OCI-LY7 (cell line): ENCODE measurements at regions not wholly inside any gene's neighbourhood (a gene's known extent, or its start where the extent isn't known, plus 50 kb on each side); places are given as distances from the start of the nearest gene placed in this dataset.

ENCODE experiments used
- BruUV-seq: library from RNA; stranded (reverse); fragments of 400-500 nt; replicated peaks from 2 replicates; lab custom pipeline; 2021; lab: Mats Ljungman, UMichigan
- CTCF ChIA-PET: fragments of 300-600 bp; sonication (Branson Sonifier 250); formaldehyde crosslinking; loops from one replicate; lab custom pipeline; 2022; ENCODE audit warnings: antibody characterized with exemption; ENCODE audit not compliant: unreplicated experiment; lab: Charles Lee
- POLR2A ChIA-PET: fragments of 300-600 bp; sonication (Branson Sonifier 250); formaldehyde crosslinking; loops from one replicate; lab custom pipeline; 2022; ENCODE audit warnings: antibody characterized with exemption; lab: Charles Lee
- DNase-seq: peaks from one replicate; pipeline ENCODE4 v3.0.0-alpha.2; 2015; ENCODE audit warnings: low spot score
- H2AFZ ChIP-seq: fragments of 200-600 bp; sonication (generic), shearing (Covaris generic); 2 replicates; pipeline ENCODE4 v1.6.1; 2014; ENCODE audit warnings: mild to moderate bottlenecking, antibody characterized with exemption, low read length, moderate library complexity
- H3K27ac ChIP-seq: fragments of 200-600 bp; sonication (generic); 2 replicates; pipeline ENCODE4 v1.5.1; 2014; ENCODE audit warnings: mixed run types, low read depth, mild to moderate bottlenecking, moderate library complexity, low read length, inconsistent platforms; ENCODE audit not compliant: poor library complexity, severe bottlenecking
- H3K36me3 ChIP-seq: fragments of 200-600 bp; sonication (generic); 2 replicates; pipeline ENCODE4 v1.6.1; 2014; ENCODE audit warnings: mild to moderate bottlenecking, antibody characterized with exemption, low read length, moderate library complexity, mixed read lengths; ENCODE audit not compliant: insufficient read depth
- H3K4me1 ChIP-seq: fragments of 200-600 bp; sonication (generic); 2 replicates; pipeline ENCODE4 v1.5.1; 2014; ENCODE audit warnings: mild to moderate bottlenecking, low read length; ENCODE audit not compliant: insufficient read depth, poor library complexity, severe bottlenecking
- H3K4me2 ChIP-seq: fragments of 200-600 bp; sonication (generic); 2 replicates; pipeline ENCODE4 v1.6.1; 2014; ENCODE audit warnings: mild to moderate bottlenecking, low read length
- H3K4me3 ChIP-seq: fragments of 200-600 bp; sonication (generic); 2 replicates; pipeline ENCODE4 v1.5.1; 2014; ENCODE audit warnings: mild to moderate bottlenecking, low read depth, low read length; ENCODE audit not compliant: poor library complexity, severe bottlenecking
- H3K79me2 ChIP-seq: fragments of 200-600 bp; sonication (generic); 2 replicates; pipeline ENCODE4 v1.6.1; 2016; ENCODE audit warnings: low read depth, mild to moderate bottlenecking, low read length, moderate library complexity, mixed read lengths; ENCODE audit not compliant: insufficient read depth
- H3K9me2 ChIP-seq: fragments of 200-600 bp; sonication (generic); 2 replicates; pipeline ENCODE4 v1.6.1; 2016; ENCODE audit warnings: mild to moderate bottlenecking, low read length, mixed read lengths; ENCODE audit not compliant: insufficient read depth
- H3K9me3 ChIP-seq: fragments of 200-600 bp; sonication (generic); 2 replicates; pipeline ENCODE4 v1.6.1; 2014; ENCODE audit warnings: mild to moderate bottlenecking, mixed run types, low read length, mixed read lengths
- H4K20me1 ChIP-seq: fragments of 200-600 bp; sonication (generic); 2 replicates; pipeline ENCODE4 v1.6.1; 2014; ENCODE audit warnings: mild to moderate bottlenecking, antibody characterized with exemption, low read length, moderate library complexity, mixed read lengths; ENCODE audit not compliant: insufficient read depth
- EZH2phosphoT487 ChIP-seq: fragments of 200-600 bp; sonication (generic); IDR thresholded peaks from 2 replicates; pipeline ENCODE4 v1.6.1; 2018; ENCODE audit warnings: low read depth, borderline replicate concordance, mild to moderate bottlenecking, mixed run types, antibody characterized with exemption, low read length, moderate library complexity, mixed read lengths
- intact Hi-C: fragments of 100-400 bp; cut with micrococcal nuclease; formaldehyde crosslinking; loops from one replicate; pipeline ENCODE4 v1.10.0; 2022; ENCODE audit not compliant: unreplicated experiment
- TF ChIP-seq, protein P1 (sequence below): fragments of 200-600 bp; sonication (generic); conservative IDR thresholded peaks from 2 replicates; pipeline ENCODE4 v1.5.1; 2014; ENCODE audit warnings: mild to moderate bottlenecking, antibody characterized with exemption, low read length, moderate library complexity, mixed read lengths

DNA sequence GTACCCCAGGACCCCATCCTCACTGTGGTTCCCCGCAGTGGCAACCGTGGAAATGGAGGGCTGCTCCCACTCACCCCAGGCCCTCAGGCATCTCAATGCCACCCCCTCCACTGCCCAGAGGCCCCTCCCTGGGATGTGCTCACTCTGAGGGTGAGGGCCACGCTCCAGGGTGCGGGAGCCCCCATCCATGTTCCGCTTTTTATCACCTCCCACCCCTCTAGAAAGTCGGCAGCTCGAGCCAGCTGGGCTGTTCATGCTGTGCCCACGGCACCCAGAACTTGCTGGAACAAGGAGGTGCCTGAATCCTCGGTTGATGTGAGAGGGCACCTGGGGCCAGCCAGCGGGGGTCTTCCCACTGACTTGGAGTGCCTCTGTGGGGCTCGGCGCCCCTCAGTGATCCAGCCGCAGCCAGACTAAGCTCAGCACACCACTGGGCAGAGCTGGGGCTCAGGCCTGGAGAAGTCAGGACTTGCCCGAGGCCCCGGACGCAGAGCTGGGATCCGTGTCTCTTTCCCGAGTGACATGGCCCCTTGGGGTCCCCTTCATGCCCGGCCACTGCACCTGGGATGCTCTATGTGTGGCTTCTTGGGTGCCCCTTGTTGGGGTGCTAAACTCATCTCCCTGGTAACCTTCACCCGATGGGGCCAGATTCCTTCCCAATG lies 143.1 kb upstream of the GSE1 start:
- Histone ChIP-seq H3K79me2 (no peaks in the 10 kb centered on the region), H3K27ac (no peak overlapping the region), H2AFZ (no peak overlapping the region), H3K4me1 (no peaks in the 10 kb centered on the region), H3K4me3 (no peak overlapping the region), H3K4me2 (no peak overlapping the region), H3K9me3 (no peaks in the 10 kb centered on the region), H4K20me1 (no peaks in the 10 kb centered on the region), H3K36me3 (no peaks in the 10 kb centered on the region), H3K9me2 (no peaks in the 10 kb centered on the region)
- TF ChIP-seq, protein P1, sequence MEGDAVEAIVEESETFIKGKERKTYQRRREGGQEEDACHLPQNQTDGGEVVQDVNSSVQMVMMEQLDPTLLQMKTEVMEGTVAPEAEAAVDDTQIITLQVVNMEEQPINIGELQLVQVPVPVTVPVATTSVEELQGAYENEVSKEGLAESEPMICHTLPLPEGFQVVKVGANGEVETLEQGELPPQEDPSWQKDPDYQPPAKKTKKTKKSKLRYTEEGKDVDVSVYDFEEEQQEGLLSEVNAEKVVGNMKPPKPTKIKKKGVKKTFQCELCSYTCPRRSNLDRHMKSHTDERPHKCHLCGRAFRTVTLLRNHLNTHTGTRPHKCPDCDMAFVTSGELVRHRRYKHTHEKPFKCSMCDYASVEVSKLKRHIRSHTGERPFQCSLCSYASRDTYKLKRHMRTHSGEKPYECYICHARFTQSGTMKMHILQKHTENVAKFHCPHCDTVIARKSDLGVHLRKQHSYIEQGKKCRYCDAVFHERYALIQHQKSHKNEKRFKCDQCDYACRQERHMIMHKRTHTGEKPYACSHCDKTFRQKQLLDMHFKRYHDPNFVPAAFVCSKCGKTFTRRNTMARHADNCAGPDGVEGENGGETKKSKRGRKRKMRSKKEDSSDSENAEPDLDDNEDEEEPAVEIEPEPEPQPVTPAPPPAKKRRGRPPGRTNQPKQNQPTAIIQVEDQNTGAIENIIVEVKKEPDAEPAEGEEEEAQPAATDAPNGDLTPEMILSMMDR = no peak
- TF ChIP-seq EZH2phosphoT487 = no peak
- ChIA-PET POLR2A (no interaction called here), CTCF (interaction anchor here (1.2 kb wide), 1 partner anchor 146 kb away, joined by 3 read pairs; no protein-coding TSS in a partner anchor)
- no TSS peak for BruUV-seq
- intact Hi-C loops = no loop called here
- no peak for DNase-seq

DNA sequence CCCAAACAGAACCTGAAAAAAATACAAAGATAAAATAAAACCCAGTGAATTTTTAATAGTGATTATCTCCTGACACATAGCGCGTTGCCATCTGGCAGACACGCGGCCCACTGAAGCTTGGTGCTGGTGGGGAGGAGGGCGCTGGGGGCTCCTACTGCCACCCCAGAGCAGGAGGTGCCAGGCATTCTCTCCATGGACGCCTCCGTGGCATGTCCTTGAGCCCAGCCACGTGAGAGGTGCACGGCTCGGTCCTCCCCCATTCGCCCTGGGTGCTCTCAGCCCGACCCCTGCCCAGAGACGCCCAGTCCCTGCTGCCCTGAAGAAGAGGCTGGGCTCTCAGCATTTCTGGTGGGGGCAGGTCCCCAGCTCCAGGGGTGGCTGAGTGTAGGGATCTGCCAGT lies 142.2 kb upstream of the GSE1 start:
- TF ChIP-seq, protein P1 = no peak
- no peak for TF ChIP-seq EZH2phosphoT487
- H3K9me2 ChIP-seq = no peaks in the 10 kb centered on the region
- ChIA-PET CTCF (no interaction called here), POLR2A (interaction anchor here (0.5 to 1.2 kb wide), 2 partner anchors 10 to 20 kb away, joined by 3 read pairs; no protein-coding TSS in a partner anchor)
- no peaks in the 10 kb centered on the region for H3K4me1 ChIP-seq
- H3K36me3 ChIP-seq = no peaks in the 10 kb centered on the region
- no peak overlapping the region for H3K4me3 ChIP-seq
- no peaks in the 10 kb centered on the region for H3K9me3 ChIP-seq
- no peaks in the 10 kb centered on the region for H4K20me1 ChIP-seq
- intact Hi-C loops = no loop called here
- H3K27ac ChIP-seq = no peak overlapping the region
- BruUV-seq = no TSS peak
- H3K4me2 ChIP-seq = no peak overlapping the region
- H3K79me2 ChIP-seq = no peaks in the 10 kb centered on the region
- DNase-seq = no peak
- no peak overlapping the region for H2AFZ ChIP-seq
